ENCODE measurements at regions not wholly inside any gene's neighbourhood (a gene's known extent, or its start where the extent isn't known, plus 50 kb on each side); places are given as distances from the start of the nearest gene placed in this dataset.
"Not testable (repeated sequence)": the region's sequence is repeated elsewhere in the genome, so short reads cannot be mapped to it uniquely, and the experiment has no call there.

DNA sequence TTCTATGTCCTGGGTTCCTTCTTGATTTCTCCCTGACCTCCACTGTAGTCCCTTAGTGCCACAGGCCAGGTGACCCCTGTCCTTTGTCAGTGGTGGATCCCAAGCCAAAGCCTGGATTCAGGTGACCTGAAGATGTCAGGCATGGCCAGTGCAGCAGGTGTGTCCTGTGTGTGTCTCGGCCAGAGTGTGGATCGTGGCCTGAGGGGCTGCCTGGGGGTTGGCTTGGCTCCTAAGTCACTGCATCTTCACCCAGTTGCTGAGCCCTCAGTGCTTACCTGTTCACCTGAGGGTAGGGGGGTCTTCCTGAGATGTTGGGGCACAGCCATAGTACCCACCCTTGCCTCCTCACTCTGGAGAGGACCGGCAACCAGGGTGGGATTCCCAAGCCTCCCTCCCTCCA, 61.8 kb upstream of the PITX1 start:
- Histone ChIP-seq H3K27me3 (ENCODE audit: control insufficient read depth in 1 of 2, insufficient read depth in 2 of 2, low read length in 2 of 2) (no peaks in the 10 kb centered on the region), H3K4me1 (ENCODE audit: control insufficient read depth, insufficient read depth, low read length) (no peaks in the 10 kb centered on the region), H3K9ac (ENCODE audit: low read length in 2 of 2) (no peak overlapping the region), H3K9me3 (ENCODE audit: control insufficient read depth in 2 of 2, low read length in 2 of 2) (no peaks in the 10 kb centered on the region), H3K4me3 (ENCODE audit: low read length in 2 of 2) (no peak overlapping the region), H3K27ac (ENCODE audit: low read length) (no peak overlapping the region), H3K36me3 (ENCODE audit: control insufficient read depth in 2 of 2, insufficient read depth in 2 of 2, low read length in 2 of 2) (no peaks in the 10 kb centered on the region)

DNA sequence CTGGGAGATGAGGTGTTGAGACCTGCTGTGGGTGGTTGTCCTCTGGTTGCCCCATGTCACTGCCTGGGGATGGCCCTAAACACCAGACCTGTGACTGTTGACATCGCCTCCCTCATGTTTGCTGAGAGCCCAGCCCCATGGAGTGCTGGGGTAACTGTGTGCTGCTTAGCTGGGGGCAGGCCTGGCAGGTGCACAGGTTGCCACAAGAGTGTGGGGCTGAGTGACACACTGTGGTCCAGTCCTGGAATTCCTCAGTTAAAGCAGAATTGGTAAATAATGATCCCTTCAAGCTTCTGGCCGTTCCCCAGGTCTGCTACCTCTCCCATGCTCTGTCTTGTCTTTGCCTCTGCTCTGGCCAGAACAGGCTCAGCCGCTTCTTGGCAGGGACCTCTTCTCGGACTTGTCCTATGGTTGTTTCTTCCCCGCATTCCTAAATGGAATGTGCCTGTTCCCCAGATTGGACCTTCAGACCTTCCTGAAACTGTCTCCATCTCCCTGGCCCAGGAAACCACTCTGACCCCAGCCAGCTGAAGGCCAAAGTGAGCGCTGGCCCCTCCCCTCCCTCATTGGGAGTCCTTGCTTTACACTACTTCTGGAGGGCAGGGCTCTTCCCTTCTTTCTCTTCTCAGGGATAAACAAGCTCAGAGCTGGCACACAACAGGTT, 61.2 kb upstream of the PITX1 start:
- H3K36me3 ChIP-seq (ENCODE audit: control insufficient read depth in 2 of 2, insufficient read depth in 2 of 2, low read length in 2 of 2), result no peaks in the 10 kb centered on the region
- H3K27me3 ChIP-seq (ENCODE audit: control insufficient read depth in 1 of 2, insufficient read depth in 2 of 2, low read length in 2 of 2), result no peaks in the 10 kb centered on the region
- no peak overlapping the region for H3K4me3 ChIP-seq (ENCODE audit: low read length in 2 of 2)
- no peak overlapping the region for H3K27ac ChIP-seq (ENCODE audit: low read length)
- H3K9me3 ChIP-seq (ENCODE audit: control insufficient read depth in 2 of 2, low read length in 2 of 2), result no peaks in the 10 kb centered on the region
- H3K9ac ChIP-seq (ENCODE audit: low read length in 2 of 2), result no peak overlapping the region
- H3K4me1 ChIP-seq (ENCODE audit: control insufficient read depth, insufficient read depth, low read length), result no peaks in the 10 kb centered on the region

DNA sequence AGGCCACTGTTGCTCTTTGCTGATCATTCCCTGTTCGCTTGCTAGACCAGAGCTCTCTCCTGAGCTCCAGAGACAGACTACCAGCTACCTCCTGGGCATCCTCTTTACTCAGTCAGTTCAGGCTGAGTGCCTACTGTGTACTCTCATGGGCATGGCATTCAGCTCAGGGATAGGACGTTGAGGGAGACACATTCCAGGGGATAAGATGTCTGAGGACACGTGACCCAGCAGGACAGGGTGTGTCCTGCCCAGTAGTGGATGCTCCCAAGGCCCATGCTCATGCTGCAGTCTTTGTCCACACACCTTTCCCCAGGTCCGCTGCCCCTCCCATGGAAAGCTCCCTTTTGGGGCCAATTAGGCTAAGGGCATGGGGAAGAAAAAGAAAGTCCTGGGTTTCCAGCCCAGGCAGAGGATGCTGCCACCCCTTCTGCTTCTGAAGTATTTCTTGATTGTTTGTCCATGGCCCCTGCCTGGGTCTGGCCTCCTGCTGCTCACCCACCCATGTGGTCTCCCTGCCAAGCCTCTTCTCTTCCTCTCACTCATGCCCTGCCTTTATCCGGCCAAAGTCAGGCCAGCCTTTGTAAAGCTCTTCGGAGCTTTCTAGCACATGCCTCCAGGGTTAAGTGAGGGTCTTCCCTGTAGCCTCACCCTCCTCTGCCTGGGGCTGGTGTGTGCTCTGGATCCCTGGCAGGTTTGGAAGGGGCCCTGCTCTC, 60.5 kb upstream of the PITX1 start:
- Histone ChIP-seq H3K27ac (ENCODE audit: low read length) (no peak overlapping the region), H3K27me3 (ENCODE audit: control insufficient read depth in 1 of 2, insufficient read depth in 2 of 2, low read length in 2 of 2) (no peaks in the 10 kb centered on the region), H3K9ac (ENCODE audit: low read length in 2 of 2) (no peak overlapping the region), H3K9me3 (ENCODE audit: control insufficient read depth in 2 of 2, low read length in 2 of 2) (no peaks in the 10 kb centered on the region), H3K4me1 (ENCODE audit: control insufficient read depth, insufficient read depth, low read length) (no peaks in the 10 kb centered on the region), H3K36me3 (ENCODE audit: control insufficient read depth in 2 of 2, insufficient read depth in 2 of 2, low read length in 2 of 2) (no peaks in the 10 kb centered on the region), H3K4me3 (ENCODE audit: low read length in 2 of 2) (no peak overlapping the region)

DNA sequence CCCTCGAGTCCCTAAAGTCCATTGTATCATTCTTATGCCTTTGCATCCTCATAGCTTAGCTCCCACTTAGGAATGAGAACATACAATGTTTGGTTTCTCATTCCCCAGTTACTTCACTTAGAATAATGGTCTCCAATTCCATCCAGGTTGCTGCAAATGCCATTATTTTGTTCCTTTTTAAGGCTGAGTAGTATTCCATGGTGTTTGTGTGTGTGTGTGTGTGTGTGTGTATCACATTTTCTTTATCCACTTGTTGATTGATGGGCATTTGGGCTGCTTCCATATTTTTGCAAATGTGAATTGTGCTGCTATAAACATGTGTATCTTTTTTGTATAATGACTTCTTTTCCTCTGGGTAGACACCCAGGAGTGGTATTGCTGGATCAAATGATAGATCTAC, 59.5 kb upstream of the PITX1 start:
- H3K27ac ChIP-seq (ENCODE audit: low read length); H3K9ac ChIP-seq (ENCODE audit: low read length in 2 of 2); H3K36me3 ChIP-seq (ENCODE audit: control insufficient read depth in 2 of 2, insufficient read depth in 2 of 2, low read length in 2 of 2); H3K9me3 ChIP-seq (ENCODE audit: control insufficient read depth in 2 of 2, low read length in 2 of 2); H3K4me3 ChIP-seq (ENCODE audit: low read length in 2 of 2); H3K4me1 ChIP-seq (ENCODE audit: control insufficient read depth, insufficient read depth, low read length); H3K27me3 ChIP-seq (ENCODE audit: control insufficient read depth in 1 of 2, insufficient read depth in 2 of 2, low read length in 2 of 2): not testable (repeated sequence)

DNA sequence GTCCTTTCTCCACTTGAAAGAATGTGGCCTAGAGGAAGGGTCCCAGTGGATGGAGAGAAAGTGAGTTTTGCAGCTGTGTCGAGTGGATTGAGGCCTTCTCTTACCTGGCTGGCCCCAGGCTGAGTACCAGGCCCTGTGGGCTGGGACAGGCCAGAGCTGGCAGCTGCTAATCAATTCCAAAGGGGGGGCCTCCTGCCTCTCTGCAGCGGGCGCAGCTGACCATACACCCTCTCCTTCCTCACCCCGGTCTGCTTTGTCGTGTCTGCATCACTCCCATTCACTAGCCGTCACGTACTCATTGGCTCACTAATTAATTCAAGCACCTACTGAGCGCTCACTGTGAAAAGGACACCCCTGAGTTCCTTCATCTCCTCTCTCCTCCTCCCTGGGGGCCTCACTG, 58.4 kb upstream of the PITX1 start:
- no peak overlapping the region for H3K9ac ChIP-seq (ENCODE audit: low read length in 2 of 2)
- no peak overlapping the region for H3K4me3 ChIP-seq (ENCODE audit: low read length in 2 of 2)
- no peaks in the 10 kb centered on the region for H3K36me3 ChIP-seq (ENCODE audit: control insufficient read depth in 2 of 2, insufficient read depth in 2 of 2, low read length in 2 of 2)
- no peak overlapping the region for H3K27ac ChIP-seq (ENCODE audit: low read length)
- H3K27me3 ChIP-seq (ENCODE audit: control insufficient read depth in 1 of 2, insufficient read depth in 2 of 2, low read length in 2 of 2), result no peaks in the 10 kb centered on the region
- no peaks in the 10 kb centered on the region for H3K4me1 ChIP-seq (ENCODE audit: control insufficient read depth, insufficient read depth, low read length)
- H3K9me3 ChIP-seq (ENCODE audit: control insufficient read depth in 2 of 2, low read length in 2 of 2), result no peaks in the 10 kb centered on the region

DNA sequence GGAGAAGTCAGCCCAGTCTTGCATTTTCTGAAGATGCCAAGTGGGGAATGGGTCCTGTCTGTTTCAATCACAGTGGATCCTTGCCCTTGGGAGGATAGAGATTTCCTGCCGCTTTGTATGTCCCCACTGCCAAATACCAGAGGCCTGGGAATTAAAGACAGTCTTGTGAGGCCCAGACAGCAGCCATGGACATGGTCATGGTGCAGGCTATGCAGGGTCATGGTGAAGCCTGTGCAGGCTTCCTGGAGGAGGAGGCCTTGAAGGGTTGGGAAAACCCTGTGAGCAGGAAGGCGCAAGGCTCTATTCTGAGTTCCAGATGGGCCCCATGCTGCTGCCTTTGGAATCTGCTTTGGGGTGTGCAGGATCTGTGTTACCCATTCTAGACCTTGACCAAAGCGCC, 57.3 kb upstream of the PITX1 start:
- no peaks in the 10 kb centered on the region for H3K9me3 ChIP-seq (ENCODE audit: control insufficient read depth in 2 of 2, low read length in 2 of 2)
- H3K27me3 ChIP-seq (ENCODE audit: control insufficient read depth in 1 of 2, insufficient read depth in 2 of 2, low read length in 2 of 2), result no peaks in the 10 kb centered on the region
- no peaks in the 10 kb centered on the region for H3K36me3 ChIP-seq (ENCODE audit: control insufficient read depth in 2 of 2, insufficient read depth in 2 of 2, low read length in 2 of 2)
- no peaks in the 10 kb centered on the region for H3K4me1 ChIP-seq (ENCODE audit: control insufficient read depth, insufficient read depth, low read length)
- no peak overlapping the region for H3K27ac ChIP-seq (ENCODE audit: low read length)
- no peak overlapping the region for H3K9ac ChIP-seq (ENCODE audit: low read length in 2 of 2)
- H3K4me3 ChIP-seq (ENCODE audit: low read length in 2 of 2), result no peak overlapping the region

DNA sequence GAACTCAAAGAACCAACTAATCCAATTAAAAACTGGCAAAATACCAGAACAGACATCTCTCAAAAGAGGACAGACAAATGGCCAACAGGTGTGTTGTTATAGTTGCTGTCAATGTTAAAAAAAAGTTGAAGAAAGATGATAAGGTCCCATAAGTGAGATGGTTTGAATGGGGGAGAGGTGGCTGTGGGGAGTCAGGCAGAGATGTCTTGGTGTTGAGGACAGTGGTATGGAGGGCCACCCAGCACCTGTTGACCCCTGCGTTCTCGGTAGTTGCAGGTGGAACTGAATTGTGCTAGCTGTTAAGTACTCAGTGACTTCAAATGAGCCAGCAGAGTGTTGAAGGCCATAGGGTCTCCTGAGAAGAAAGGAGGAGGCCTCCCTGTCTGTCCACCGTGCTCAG, 55.9 kb upstream of the PITX1 start:
- Histone ChIP-seq H3K27ac (ENCODE audit: low read length) (no peak overlapping the region), H3K9me3 (ENCODE audit: control insufficient read depth in 2 of 2, low read length in 2 of 2) (no peaks in the 10 kb centered on the region), H3K9ac (ENCODE audit: low read length in 2 of 2) (no peak overlapping the region), H3K4me3 (ENCODE audit: low read length in 2 of 2) (no peak overlapping the region), H3K27me3 (ENCODE audit: control insufficient read depth in 1 of 2, insufficient read depth in 2 of 2, low read length in 2 of 2) (no peaks in the 10 kb centered on the region), H3K36me3 (ENCODE audit: control insufficient read depth in 2 of 2, insufficient read depth in 2 of 2, low read length in 2 of 2) (no peaks in the 10 kb centered on the region), H3K4me1 (ENCODE audit: control insufficient read depth, insufficient read depth, low read length) (no peaks in the 10 kb centered on the region)

DNA sequence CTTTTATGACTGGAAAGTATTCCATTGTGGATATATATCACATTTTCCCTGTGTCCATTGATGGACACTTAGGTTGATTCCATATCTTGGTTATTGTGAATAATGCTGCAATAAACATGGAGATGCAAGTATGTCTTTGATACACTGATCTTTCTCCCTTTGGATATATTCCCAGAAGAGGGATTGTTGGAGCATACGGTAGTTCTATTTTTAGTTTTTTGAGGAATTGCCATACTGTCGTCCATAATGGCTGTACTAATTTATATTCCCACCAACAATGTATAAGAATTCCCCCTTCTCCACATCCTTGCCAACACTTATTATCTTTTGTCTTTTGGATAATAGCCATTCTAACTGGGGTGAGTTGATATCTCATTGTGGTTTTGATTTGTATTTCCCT, 54.9 kb upstream of the PITX1 start:
- Histone ChIP-seq H3K36me3 (ENCODE audit: control insufficient read depth in 2 of 2, insufficient read depth in 2 of 2, low read length in 2 of 2) (no peaks in the 10 kb centered on the region), H3K9ac (ENCODE audit: low read length in 2 of 2) (no peak overlapping the region), H3K27me3 (ENCODE audit: control insufficient read depth in 1 of 2, insufficient read depth in 2 of 2, low read length in 2 of 2) (no peaks in the 10 kb centered on the region), H3K9me3 (ENCODE audit: control insufficient read depth in 2 of 2, low read length in 2 of 2) (no peaks in the 10 kb centered on the region), H3K4me3 (ENCODE audit: low read length in 2 of 2) (no peak overlapping the region), H3K4me1 (ENCODE audit: control insufficient read depth, insufficient read depth, low read length) (no peaks in the 10 kb centered on the region), H3K27ac (ENCODE audit: low read length) (no peak overlapping the region)

DNA sequence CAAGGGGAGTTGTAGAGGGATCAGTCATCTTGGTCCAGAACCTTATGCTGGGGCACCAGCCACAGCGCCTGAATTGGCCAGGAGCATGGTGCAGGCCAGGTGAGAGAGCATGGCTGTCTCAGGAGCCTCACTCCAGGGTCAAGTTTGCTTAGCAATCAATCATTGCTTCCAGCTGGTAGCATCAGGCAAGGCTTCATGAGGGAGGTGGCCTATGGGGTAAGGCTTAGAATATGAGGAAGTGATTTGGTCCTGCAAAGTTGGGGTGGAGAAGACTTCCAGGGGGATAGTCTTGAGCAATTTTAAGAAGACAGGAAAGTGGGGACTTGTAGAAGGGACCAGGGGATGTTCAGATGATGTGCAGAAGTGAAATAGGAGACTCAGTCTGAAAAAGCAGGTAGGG, 53.9 kb upstream of the PITX1 start:
- Histone ChIP-seq H3K9me3 (ENCODE audit: control insufficient read depth in 2 of 2, low read length in 2 of 2) (no peaks in the 10 kb centered on the region), H3K4me1 (ENCODE audit: control insufficient read depth, insufficient read depth, low read length) (no peaks in the 10 kb centered on the region), H3K4me3 (ENCODE audit: low read length in 2 of 2) (no peak overlapping the region), H3K36me3 (ENCODE audit: control insufficient read depth in 2 of 2, insufficient read depth in 2 of 2, low read length in 2 of 2) (no peaks in the 10 kb centered on the region), H3K9ac (ENCODE audit: low read length in 2 of 2) (no peak overlapping the region), H3K27ac (ENCODE audit: low read length) (no peak overlapping the region), H3K27me3 (ENCODE audit: control insufficient read depth in 1 of 2, insufficient read depth in 2 of 2, low read length in 2 of 2) (no peaks in the 10 kb centered on the region)

DNA sequence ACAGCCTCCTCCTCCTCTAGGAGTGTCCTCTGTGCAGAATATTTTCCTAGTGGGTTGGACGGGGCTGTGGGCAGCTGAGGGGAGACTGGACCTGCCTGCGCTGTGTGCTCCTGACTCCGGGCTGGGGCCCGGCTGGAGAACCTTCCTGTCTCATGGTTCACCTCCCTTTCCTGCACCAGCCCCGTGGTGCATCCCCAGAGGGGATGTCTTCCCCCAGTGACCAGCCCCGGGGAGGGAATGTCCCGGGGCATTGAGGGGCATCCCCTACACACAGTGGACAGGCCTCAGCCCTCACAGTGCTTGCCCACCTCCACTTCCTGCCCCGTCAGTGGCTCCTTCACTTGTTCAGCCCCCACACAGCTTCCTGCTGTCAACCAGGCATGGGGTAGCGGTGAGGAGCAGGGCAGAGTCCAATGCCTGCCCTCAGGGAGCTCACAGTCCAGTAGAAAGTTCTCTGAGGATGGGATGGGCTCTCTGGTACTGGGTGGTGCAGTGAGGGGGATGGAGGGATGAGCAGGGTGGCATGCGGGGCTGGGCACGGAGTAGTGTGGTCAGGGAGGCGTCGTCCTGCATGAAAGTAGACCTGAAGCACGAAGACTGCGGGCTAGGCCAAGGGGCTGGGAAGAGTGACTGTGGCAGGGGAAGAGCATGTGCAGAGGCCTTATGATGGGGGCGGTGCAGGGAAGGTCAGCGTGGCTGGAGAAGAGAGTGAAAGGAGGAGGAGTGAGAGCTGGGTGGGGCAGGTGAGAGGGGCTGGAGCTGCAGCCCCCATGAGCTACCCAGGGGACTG, 52.1 kb upstream of the PITX1 start:
- no peaks in the 10 kb centered on the region for H3K36me3 ChIP-seq (ENCODE audit: control insufficient read depth in 2 of 2, insufficient read depth in 2 of 2, low read length in 2 of 2)
- no peak overlapping the region for H3K27ac ChIP-seq (ENCODE audit: low read length)
- no peak overlapping the region for H3K9ac ChIP-seq (ENCODE audit: low read length in 2 of 2)
- H3K4me1 ChIP-seq (ENCODE audit: control insufficient read depth, insufficient read depth, low read length), result no peaks in the 10 kb centered on the region
- H3K27me3 ChIP-seq (ENCODE audit: control insufficient read depth in 1 of 2, insufficient read depth in 2 of 2, low read length in 2 of 2), result no peaks in the 10 kb centered on the region
- no peak overlapping the region for H3K4me3 ChIP-seq (ENCODE audit: low read length in 2 of 2)
- peaks cover 6 to 7% of the 10 kb centered on the region in 2 donors for H3K9me3 ChIP-seq (ENCODE audit: control insufficient read depth in 2 of 2, low read length in 2 of 2)
